Left ventricle myocardium inferior (tissue), 1 donor: ENCODE measurements at regions not wholly inside any gene's neighbourhood (a gene's known extent, or its start where the extent isn't known, plus 50 kb on each side); places are given as distances from the start of the nearest gene placed in this dataset.

Experiments used
- DNase-seq: peaks from one replicate; pipeline ENCODE4 v3.0.0-alpha.2; 2020
- H3K27ac ChIP-seq: fragments of 200-600 bp; replicated peaks from 2 replicates; pipeline ENCODE4 v1.8.0; 2021
- H3K27me3 ChIP-seq: fragments of 200-600 bp; 2 replicates; pipeline ENCODE4 v1.8.0; 2021; ENCODE audit warnings: low read depth
- H3K36me3 ChIP-seq: fragments of 200-600 bp; 2 replicates; pipeline ENCODE4 v1.8.0; 2021
- H3K4me1 ChIP-seq: fragments of 200-600 bp; 2 replicates; pipeline ENCODE4 v1.8.0; 2021
- H3K4me3 ChIP-seq: fragments of 200-600 bp; 2 replicates; pipeline ENCODE4 v1.8.0; 2021; ENCODE audit warnings: mild to moderate bottlenecking, moderate library complexity
- H3K9me3 ChIP-seq: fragments of 200-600 bp; replicated peaks from 2 replicates; pipeline ENCODE4 v1.8.0; 2021
- CTCF ChIP-seq: fragments of 200-600 bp; IDR thresholded peaks from 2 replicates; pipeline ENCODE4 v1.8.0; 2021; ENCODE audit warnings: antibody characterized with exemption, mild to moderate bottlenecking, borderline replicate concordance
- intact Hi-C: fragments of 100-400 bp; cut with micrococcal nuclease; formaldehyde crosslinking; loops from one replicate; pipeline ENCODE4 v1.11.0; 2022
- donor health status: DM: no; HTN: yes; CAD: no; lungs with severe emphysema.

- no peak for DNase-seq
- no peaks in the 10 kb centered on the region for H3K27me3 ChIP-seq
- no peaks in the 10 kb centered on the region for H3K9me3 ChIP-seq
- peak overlapping the region; percentile 38 for H3K27ac ChIP-seq
- intact Hi-C loops: no loop called here
- H3K36me3 ChIP-seq: no peaks in the 10 kb centered on the region
- TF ChIP-seq CTCF: no peak
- no peak overlapping the region for H3K4me3 ChIP-seq
- no peaks in the 10 kb centered on the region for H3K4me1 ChIP-seq
Measured at GRCh38 chrX:39848243-39848642, 249.5 kb downstream of the BCOR start.

- DNase-seq: no peak
- Histone ChIP-seq H3K4me1 (peaks cover 4% of the 10 kb centered on the region), H3K27me3 (no peaks in the 10 kb centered on the region), H3K4me3 (no peak overlapping the region), H3K9me3 (no peaks in the 10 kb centered on the region), H3K27ac (no peak overlapping the region), H3K36me3 (no peaks in the 10 kb centered on the region)
- intact Hi-C loops: no loop called here
- TF ChIP-seq CTCF: no peak
Measured at GRCh38 chrX:39848900-39849299, 248.9 kb downstream of the BCOR start.

GRCh38 chrX:39850209-39850608 is 247.5 kb downstream of the BCOR start:
- H3K4me3 ChIP-seq: no peak overlapping the region
- no peak overlapping the region for H3K27ac ChIP-seq
- peaks cover 6% of the 10 kb centered on the region for H3K4me1 ChIP-seq
- intact Hi-C loops: no loop called here
- no peaks in the 10 kb centered on the region for H3K9me3 ChIP-seq
- no peaks in the 10 kb centered on the region for H3K27me3 ChIP-seq
- DNase-seq: no peak
- H3K36me3 ChIP-seq: no peaks in the 10 kb centered on the region
- TF ChIP-seq CTCF: no peak

GRCh38 chrX:39850630-39851152 is 247.1 kb downstream of the BCOR start:
- Histone ChIP-seq H3K27ac (no peak overlapping the region), H3K9me3 (no peaks in the 10 kb centered on the region), H3K36me3 (no peaks in the 10 kb centered on the region), H3K4me3 (no peak overlapping the region), H3K4me1 (peaks cover 10% of the 10 kb centered on the region), H3K27me3 (no peaks in the 10 kb centered on the region)
- intact Hi-C loops: no loop called here
- no peak for TF ChIP-seq CTCF
- no peak for DNase-seq

GRCh38 chrX:39851745-39852455 is 245.9 kb downstream of the BCOR start:
- Histone ChIP-seq H3K4me1 (peaks cover 20% of the 10 kb centered on the region), H3K4me3 (no peak overlapping the region), H3K27ac (no peak overlapping the region), H3K9me3 (no peaks in the 10 kb centered on the region), H3K36me3 (no peaks in the 10 kb centered on the region), H3K27me3 (no peaks in the 10 kb centered on the region)
- TF ChIP-seq CTCF: no peak
- no peak for DNase-seq
- intact Hi-C loops: no loop called here
